Occipital lobe (tissue), 1 donor: ENCODE measurements at regions not wholly inside any gene's neighbourhood (a gene's known extent, or its start where the extent isn't known, plus 50 kb on each side); places are given as distances from the start of the nearest gene placed in this dataset.

ENCODE experiments used
- DNase-seq: peaks from one replicate; lab custom pipeline; 2025; lab: John Stamatoyannopoulos, UW

GRCh38 chr2:2558476-2558875, 227.4 kb upstream of the MYT1L start:
- no peak for DNase-seq

- no peak for DNase-seq
These were observed 226.4 kb upstream of the MYT1L start for GRCh38 chr2:2557475-2557874.

GRCh38 chr2:2550856-2551255, 219.8 kb upstream of the MYT1L start:
- no peak for DNase-seq

GRCh38 chr2:2547911-2548310, 216.8 kb upstream of the MYT1L start:
- no peak for DNase-seq

- peak; percentile 52 for DNase-seq
These were observed 216.4 kb upstream of the MYT1L start for GRCh38 chr2:2547451-2547850.

- DNase-seq: no peak
These were observed 215.0 kb upstream of the MYT1L start for GRCh38 chr2:2546046-2546445.

- DNase-seq: no peak
These were observed 212.0 kb upstream of the MYT1L start for GRCh38 chr2:2542966-2543611.

GRCh38 chr2:2542316-2542715, 211.2 kb upstream of the MYT1L start:
- no peak for DNase-seq

GRCh38 chr2:2540406-2540805, 209.3 kb upstream of the MYT1L start:
- no peak for DNase-seq

- no peak for DNase-seq
These were observed 205.5 kb upstream of the MYT1L start for GRCh38 chr2:2536416-2537056.

GRCh38 chr2:2530334-2530733, 199.3 kb upstream of the MYT1L start:
- no peak for DNase-seq

GRCh38 chr2:2528846-2529245, 197.8 kb upstream of the MYT1L start:
- DNase-seq: no peak

- no peak for DNase-seq
These were observed 196.1 kb upstream of the MYT1L start for GRCh38 chr2:2527148-2527547.

- no peak for DNase-seq
These were observed 193.4 kb upstream of the MYT1L start for GRCh38 chr2:2524348-2524941.

- peak; percentile 45 for DNase-seq
These were observed 192.6 kb upstream of the MYT1L start for GRCh38 chr2:2523461-2524347.

GRCh38 chr2:2520401-2520811, 189.3 kb upstream of the MYT1L start:
- no peak for DNase-seq

- no peak for DNase-seq
These were observed 188.3 kb upstream of the MYT1L start for GRCh38 chr2:2519381-2519780.

GRCh38 chr2:2517399-2517798, 186.3 kb upstream of the MYT1L start:
- DNase-seq: no peak

GRCh38 chr2:2516386-2516785, 185.3 kb upstream of the MYT1L start:
- no peak for DNase-seq

- DNase-seq: no peak
These were observed 181.9 kb upstream of the MYT1L start for GRCh38 chr2:2512931-2513330.

GRCh38 chr2:2507417-2507997, 176.4 kb upstream of the MYT1L start:
- DNase-seq: no peak

- no peak for DNase-seq
These were observed 175.5 kb upstream of the MYT1L start for GRCh38 chr2:2506536-2506935.
